Body of pancreas (tissue), 4 donors: ENCODE measurements at regions not wholly inside any gene's neighbourhood (a gene's known extent, or its start where the extent isn't known, plus 50 kb on each side); places are given as distances from the start of the nearest gene placed in this dataset.

Source experiments
- POLR2A ChIP-seq, 3 donors: fragments of 450-650 bp; IDR thresholded peaks; one replicate each; pipeline ENCODE4 v1.6.1; 2016; ENCODE audit warnings: antibody characterized with exemption in 3 of 3, mild to moderate bottlenecking in 2 of 3
- TF ChIP-seq, protein P1 (sequence below), 7 experiments: fragments of 450-650 bp in 4 of 7; fragments of 200-600 bp in 3 of 7; sonication (generic) in 3 of 7; IDR thresholded peaks; one replicate each; pipeline ENCODE4 v1.5.1; 2016 to 2019; ENCODE audit warnings: antibody characterized with exemption in 7 of 7

DNA sequence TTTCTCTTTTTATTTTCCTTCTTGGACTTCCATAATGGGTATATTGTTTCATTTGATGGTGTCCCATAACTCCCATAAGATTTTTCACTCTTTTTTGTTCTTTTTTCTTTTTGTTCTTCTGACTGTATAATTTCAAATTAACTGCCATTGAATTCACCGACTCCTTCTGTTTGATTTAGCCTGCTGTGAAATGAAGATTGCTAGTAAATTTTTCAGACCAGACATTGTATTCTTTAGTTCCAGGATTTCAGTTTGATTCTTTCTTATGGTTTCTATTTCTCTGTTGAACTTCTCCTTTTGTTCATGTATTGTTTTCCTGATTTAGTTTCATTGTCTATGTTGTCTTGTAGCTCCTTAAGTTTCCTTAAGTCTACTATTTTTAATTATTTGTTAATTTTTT is 87.6 kb upstream of the SPOPL start:
- TF ChIP-seq, protein P1, sequence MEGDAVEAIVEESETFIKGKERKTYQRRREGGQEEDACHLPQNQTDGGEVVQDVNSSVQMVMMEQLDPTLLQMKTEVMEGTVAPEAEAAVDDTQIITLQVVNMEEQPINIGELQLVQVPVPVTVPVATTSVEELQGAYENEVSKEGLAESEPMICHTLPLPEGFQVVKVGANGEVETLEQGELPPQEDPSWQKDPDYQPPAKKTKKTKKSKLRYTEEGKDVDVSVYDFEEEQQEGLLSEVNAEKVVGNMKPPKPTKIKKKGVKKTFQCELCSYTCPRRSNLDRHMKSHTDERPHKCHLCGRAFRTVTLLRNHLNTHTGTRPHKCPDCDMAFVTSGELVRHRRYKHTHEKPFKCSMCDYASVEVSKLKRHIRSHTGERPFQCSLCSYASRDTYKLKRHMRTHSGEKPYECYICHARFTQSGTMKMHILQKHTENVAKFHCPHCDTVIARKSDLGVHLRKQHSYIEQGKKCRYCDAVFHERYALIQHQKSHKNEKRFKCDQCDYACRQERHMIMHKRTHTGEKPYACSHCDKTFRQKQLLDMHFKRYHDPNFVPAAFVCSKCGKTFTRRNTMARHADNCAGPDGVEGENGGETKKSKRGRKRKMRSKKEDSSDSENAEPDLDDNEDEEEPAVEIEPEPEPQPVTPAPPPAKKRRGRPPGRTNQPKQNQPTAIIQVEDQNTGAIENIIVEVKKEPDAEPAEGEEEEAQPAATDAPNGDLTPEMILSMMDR (IDR thresholded peaks at IDR 0.05): no peak
- TF ChIP-seq POLR2A (IDR thresholded peaks at IDR 0.05): no peak
